Stimulated activated naive CD8-positive, alpha-beta T cell treated with anti-CD3 and anti-CD28 coated beads, Interleukin-15, amount 100 ng/mL, for 72 hours (primary cell): ENCODE measurements at regions not wholly inside any gene's neighbourhood (a gene's known extent, or its start where the extent isn't known, plus 50 kb on each side); places are given as distances from the start of the nearest gene placed in this dataset.

Source experiments
- ATAC-seq: fragments of 150-1000 bp; cut with Tn5 transposase; 2 replicates; pipeline ENCODE4 v1.10.0; 2021; ENCODE audit warnings: mild to moderate bottlenecking, moderate library complexity
- DNase-seq, 2 donors: peaks; one replicate each; pipeline ENCODE4 v3.0.0; 2021 to 2022
- H3K27ac Mint-ChIP-seq, 2 donors: one replicate each; pipeline ENCODE4 v1.8.0; 2022; ENCODE audit warnings: mild to moderate bottlenecking in 2 of 2, mixed read lengths in 2 of 2, moderate library complexity in 2 of 2
- H3K27me3 Mint-ChIP-seq: one replicate; pipeline ENCODE4 v1.8.0; 2022; ENCODE audit warnings: mixed read lengths
- H3K4me1 Mint-ChIP-seq: one replicate; pipeline ENCODE4 v1.8.0; 2022; ENCODE audit warnings: mild to moderate bottlenecking, mixed read lengths
- H3K4me3 Mint-ChIP-seq, 2 donors: one replicate each; pipeline ENCODE4 v1.8.0; 2022; ENCODE audit warnings: mild to moderate bottlenecking in 2 of 2, mixed read lengths in 2 of 2, moderate library complexity in 1 of 2
- H3K9me3 Mint-ChIP-seq, 2 donors: one replicate each; pipeline ENCODE4 v1.8.0; 2022; ENCODE audit warnings: mixed read lengths in 2 of 2

GRCh38 chr22:42217752-42218280 is 52.6 kb downstream of the TCF20 start:
- Mint-ChIP-seq H3K4me1 (peaks cover 43% of the 10 kb centered on the region), H3K4me3 (no peak overlapping the region), H3K27me3 (no peaks in the 10 kb centered on the region), H3K9me3 (no peaks in the 10 kb centered on the region), H3K27ac (no peak overlapping the region)
- ATAC-seq, result no peak
- no peak for DNase-seq

- ATAC-seq, result peak; percentile 35
- Mint-ChIP-seq H3K27me3 (no peaks in the 10 kb centered on the region), H3K9me3 (no peaks in the 10 kb centered on the region), H3K4me1 (peaks cover 37% of the 10 kb centered on the region), H3K4me3 (no peak overlapping the region), H3K27ac (peak overlapping the region; percentile 20 to 26)
- no peak for DNase-seq
Observed at GRCh38 chr22:42217019-42217751, 53.3 kb downstream of the TCF20 start.

- no peaks in the 10 kb centered on the region for H3K27me3 Mint-ChIP-seq
- H3K27ac Mint-ChIP-seq, result peak overlapping the region in 1 of 2 donors; percentile 55
- H3K4me1 Mint-ChIP-seq, result peaks cover 39% of the 10 kb centered on the region
- no peak overlapping the region for H3K4me3 Mint-ChIP-seq
- DNase-seq (no peak), ATAC-seq (no peak)
- H3K9me3 Mint-ChIP-seq, result no peaks in the 10 kb centered on the region
Observed at GRCh38 chr22:42214633-42215415, 55.6 kb downstream of the TCF20 start.

DNA sequence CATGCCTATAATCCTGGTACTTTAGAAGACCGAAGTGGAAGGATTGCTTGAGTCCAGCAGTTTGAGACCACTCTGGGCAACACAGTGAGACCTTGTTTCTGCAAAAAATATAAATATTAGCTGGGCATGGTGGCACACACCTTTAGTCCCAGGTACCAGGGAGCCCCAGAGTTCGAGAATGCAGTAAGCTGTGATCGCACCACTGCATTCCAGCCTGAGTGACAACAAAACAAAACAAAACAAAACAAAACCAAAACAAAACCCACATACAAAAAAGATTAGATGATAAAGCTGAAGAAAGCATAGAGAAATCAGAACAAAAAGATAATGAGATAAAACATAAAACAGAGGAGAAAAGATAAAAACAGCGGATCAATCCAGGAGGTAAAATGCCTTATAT is 62.1 kb downstream of the TCF20 start:
- H3K4me3 Mint-ChIP-seq, result no peak overlapping the region
- DNase-seq, result no peak
- no peaks in the 10 kb centered on the region for H3K9me3 Mint-ChIP-seq
- H3K27ac Mint-ChIP-seq, result no peak overlapping the region
- H3K4me1 Mint-ChIP-seq, result peaks cover 32% of the 10 kb centered on the region
- ATAC-seq, result no peak
- no peaks in the 10 kb centered on the region for H3K27me3 Mint-ChIP-seq

- ATAC-seq, result no peak
- DNase-seq, result no peak
- H3K4me3 Mint-ChIP-seq, result no peak overlapping the region
- H3K27ac Mint-ChIP-seq, result no peak overlapping the region
- H3K27me3 Mint-ChIP-seq, result no peaks in the 10 kb centered on the region
- H3K4me1 Mint-ChIP-seq, result peaks cover 36% of the 10 kb centered on the region
- H3K9me3 Mint-ChIP-seq, result no peaks in the 10 kb centered on the region
Observed at GRCh38 chr22:42207918-42208317, 62.5 kb downstream of the TCF20 start.

GRCh38 chr22:42203609-42204008 is 66.8 kb downstream of the TCF20 start:
- no peak for DNase-seq
- H3K27ac Mint-ChIP-seq, result peak overlapping the region in 1 of 2 donors; percentile 7
- no peak overlapping the region for H3K4me3 Mint-ChIP-seq
- no peaks in the 10 kb centered on the region for H3K9me3 Mint-ChIP-seq
- no peak for ATAC-seq
- no peaks in the 10 kb centered on the region for H3K27me3 Mint-ChIP-seq
- H3K4me1 Mint-ChIP-seq, result peaks cover 45% of the 10 kb centered on the region

DNA sequence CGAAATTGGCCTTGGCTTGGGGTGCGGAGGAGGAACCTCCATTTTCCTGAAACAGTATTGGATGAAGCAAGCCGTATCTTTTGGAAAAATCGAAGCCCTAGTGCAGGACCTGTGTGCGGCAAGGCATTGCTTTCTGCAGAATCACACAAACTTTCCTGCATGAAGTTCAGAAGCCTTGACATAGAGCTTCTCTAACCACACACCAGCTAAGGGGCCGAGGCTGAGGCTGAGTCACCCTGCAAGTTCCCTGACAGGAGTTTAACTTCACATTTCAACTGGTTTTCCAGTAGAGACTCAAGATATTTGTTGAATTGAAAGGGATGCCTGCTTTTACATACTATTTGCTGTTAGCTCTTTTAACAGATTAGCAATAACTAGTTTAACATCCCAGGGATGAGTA is 67.8 kb downstream of the TCF20 start:
- ATAC-seq (peak; percentile 71), DNase-seq (peak; percentile 16 to 26)
- H3K27ac Mint-ChIP-seq, result no peak overlapping the region
- peaks cover 40% of the 10 kb centered on the region for H3K4me1 Mint-ChIP-seq
- H3K4me3 Mint-ChIP-seq, result peak overlapping the region in 1 of 2 donors; percentile 67
- H3K9me3 Mint-ChIP-seq, result no peaks in the 10 kb centered on the region
- H3K27me3 Mint-ChIP-seq, result no peaks in the 10 kb centered on the region

DNA sequence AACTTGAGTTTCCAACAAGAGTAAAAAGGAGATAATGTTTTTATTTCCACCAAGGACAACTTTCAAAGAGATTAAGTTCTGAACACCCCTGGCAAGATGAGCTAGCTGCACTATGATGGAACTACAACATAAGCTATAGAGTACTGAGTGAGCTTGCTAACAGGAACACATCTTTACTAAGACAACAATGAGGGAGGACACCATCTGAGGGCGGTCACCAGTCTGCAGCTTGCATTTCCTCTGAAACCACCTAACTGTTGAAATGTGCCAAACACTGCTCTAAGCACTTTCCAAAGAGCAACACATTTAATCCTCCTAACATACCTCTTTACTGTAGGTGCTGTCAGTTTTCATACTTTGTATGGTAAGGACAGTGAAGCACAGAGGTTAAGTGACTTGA is 68.4 kb downstream of the TCF20 start:
- H3K4me3 Mint-ChIP-seq, result no peak overlapping the region
- ATAC-seq, result peak; percentile 60
- no peaks in the 10 kb centered on the region for H3K9me3 Mint-ChIP-seq
- peaks cover 45% of the 10 kb centered on the region for H3K4me1 Mint-ChIP-seq
- no peak overlapping the region for H3K27ac Mint-ChIP-seq
- no peak for DNase-seq
- H3K27me3 Mint-ChIP-seq, result no peaks in the 10 kb centered on the region

DNA sequence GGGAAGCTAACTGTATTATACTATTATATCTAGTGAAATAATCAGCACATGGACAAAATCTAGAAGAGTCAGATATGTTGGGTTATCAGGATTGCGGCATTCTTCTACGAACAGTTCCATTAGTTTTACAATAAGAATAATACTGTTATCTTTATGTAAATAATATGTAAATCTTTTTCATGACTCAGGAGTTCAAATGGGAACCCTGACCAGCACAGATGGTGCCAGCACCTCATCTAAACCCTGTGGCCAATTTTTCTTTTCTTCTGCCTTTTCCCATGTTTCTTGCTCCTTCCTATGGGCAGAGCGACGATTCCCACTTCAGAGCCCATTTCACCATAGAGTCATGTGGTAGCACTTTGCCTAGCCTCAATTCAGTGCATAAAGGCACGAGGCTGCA is 68.4 kb upstream of the CYP2D6 start:
- DNase-seq, result no peak
- ATAC-seq, result no peak
- H3K27me3 Mint-ChIP-seq, result no peaks in the 10 kb centered on the region
- H3K9me3 Mint-ChIP-seq, result no peaks in the 10 kb centered on the region
- no peak overlapping the region for H3K27ac Mint-ChIP-seq
- H3K4me3 Mint-ChIP-seq, result no peak overlapping the region
- H3K4me1 Mint-ChIP-seq, result peaks cover 74% of the 10 kb centered on the region

- no peak overlapping the region for H3K4me3 Mint-ChIP-seq
- H3K9me3 Mint-ChIP-seq, result no peaks in the 10 kb centered on the region
- H3K4me1 Mint-ChIP-seq, result peaks cover 74% of the 10 kb centered on the region
- DNase-seq (no peak), ATAC-seq (no peak)
- H3K27ac Mint-ChIP-seq, result no peak overlapping the region
- no peaks in the 10 kb centered on the region for H3K27me3 Mint-ChIP-seq
Observed at GRCh38 chr22:42198226-42198625, 67.6 kb upstream of the CYP2D6 start.

GRCh38 chr22:42196454-42196853 is 65.8 kb upstream of the CYP2D6 start:
- DNase-seq (no peak), ATAC-seq (no peak)
- Mint-ChIP-seq H3K27ac (no peak overlapping the region), H3K4me1 (peaks cover 71% of the 10 kb centered on the region), H3K9me3 (no peaks in the 10 kb centered on the region), H3K27me3 (no peaks in the 10 kb centered on the region), H3K4me3 (no peak overlapping the region)

DNA sequence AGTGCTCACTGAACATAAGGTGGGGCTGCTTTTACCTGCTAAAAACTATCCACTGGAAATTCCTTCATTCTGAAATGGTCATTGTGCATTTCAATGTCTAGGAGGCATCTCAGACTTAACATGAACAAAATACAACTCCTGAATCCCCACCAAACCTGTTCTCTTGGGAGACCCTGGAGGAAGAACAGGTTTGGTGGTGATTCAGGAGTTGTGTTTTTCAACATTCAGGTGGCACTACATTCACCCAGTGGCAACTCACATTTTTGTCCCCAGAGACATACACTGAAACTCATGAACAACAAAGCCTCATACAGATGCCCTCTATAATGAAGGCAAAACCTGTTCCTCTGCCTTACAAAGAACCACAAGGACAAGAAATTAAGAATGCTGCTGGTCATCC is 64.3 kb upstream of the CYP2D6 start:
- Mint-ChIP-seq H3K4me3 (no peak overlapping the region), H3K4me1 (peaks cover 64% of the 10 kb centered on the region), H3K9me3 (no peaks in the 10 kb centered on the region), H3K27ac (no peak overlapping the region), H3K27me3 (no peaks in the 10 kb centered on the region)
- DNase-seq (no peak), ATAC-seq (no peak)

DNA sequence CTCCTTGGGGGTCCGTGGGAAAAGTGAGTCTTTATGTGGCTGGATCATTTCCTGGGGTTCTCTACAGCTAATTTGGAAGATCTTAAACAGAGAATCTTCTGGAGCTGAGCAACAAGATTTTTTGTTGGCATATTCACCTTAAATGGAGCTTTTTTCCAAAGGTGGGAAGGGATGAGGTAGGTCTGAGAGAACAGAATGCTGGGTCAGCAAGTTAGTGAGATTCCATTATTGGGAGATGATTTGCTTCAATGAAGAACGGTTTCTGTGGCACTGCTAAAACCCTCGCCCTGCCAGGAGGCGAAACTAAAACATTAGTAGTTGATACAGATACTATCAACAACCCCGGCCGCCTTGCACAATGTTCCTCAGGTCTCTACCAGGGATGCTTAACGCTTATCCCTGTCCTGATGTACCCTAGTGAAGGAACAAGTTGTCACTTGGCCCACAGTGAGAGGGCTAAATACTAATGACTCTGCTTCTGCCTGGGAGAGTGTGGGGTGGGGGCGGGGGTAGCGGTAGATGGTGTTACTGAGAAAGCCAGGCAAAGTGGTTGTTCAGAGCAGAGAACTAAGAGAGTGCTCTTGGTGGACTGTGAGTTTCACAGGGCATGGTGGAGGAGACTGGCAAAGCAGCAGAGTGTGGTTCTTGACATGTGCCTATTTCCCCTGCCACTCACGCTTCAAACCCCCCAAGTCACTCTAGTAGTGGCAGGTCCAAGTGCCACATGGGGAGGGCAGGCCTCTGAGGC is 63.7 kb upstream of the CYP2D6 start:
- Mint-ChIP-seq H3K27ac (no peak overlapping the region), H3K4me3 (no peak overlapping the region), H3K4me1 (peaks cover 70% of the 10 kb centered on the region), H3K27me3 (no peaks in the 10 kb centered on the region), H3K9me3 (no peaks in the 10 kb centered on the region)
- ATAC-seq (no peak), DNase-seq (no peak)

- Mint-ChIP-seq H3K4me1 (peaks cover 84% of the 10 kb centered on the region), H3K27me3 (no peaks in the 10 kb centered on the region), H3K4me3 (no peak overlapping the region), H3K9me3 (no peaks in the 10 kb centered on the region), H3K27ac (no peak overlapping the region)
- DNase-seq (no peak), ATAC-seq (no peak)
Observed at GRCh38 chr22:42192547-42192946, 61.9 kb upstream of the CYP2D6 start.

- peak overlapping the region in 1 of 2 donors; percentile 20 for H3K27ac Mint-ChIP-seq
- no peak overlapping the region for H3K4me3 Mint-ChIP-seq
- H3K9me3 Mint-ChIP-seq, result no peaks in the 10 kb centered on the region
- H3K27me3 Mint-ChIP-seq, result no peaks in the 10 kb centered on the region
- ATAC-seq (no peak), DNase-seq (no peak)
- peaks cover 78% of the 10 kb centered on the region for H3K4me1 Mint-ChIP-seq
Observed at GRCh38 chr22:42190274-42190673, 59.7 kb upstream of the CYP2D6 start.

GRCh38 chr22:42189761-42190160 is 59.2 kb upstream of the CYP2D6 start:
- Mint-ChIP-seq H3K9me3 (no peaks in the 10 kb centered on the region), H3K27me3 (no peaks in the 10 kb centered on the region), H3K27ac (peak overlapping the region in 1 of 2 donors; percentile 39), H3K4me3 (no peak overlapping the region), H3K4me1 (peaks cover 77% of the 10 kb centered on the region)
- no peak for ATAC-seq
- DNase-seq, result no peak
